Amniotic stem cell (primary cell): ENCODE measurements at regions not wholly inside any gene's neighbourhood (a gene's known extent, or its start where the extent isn't known, plus 50 kb on each side); places are given as distances from the start of the nearest gene placed in this dataset.

Source experiments
- DNase-seq: peaks from one replicate; lab custom pipeline; 2025; lab: John Stamatoyannopoulos, UW

DNA sequence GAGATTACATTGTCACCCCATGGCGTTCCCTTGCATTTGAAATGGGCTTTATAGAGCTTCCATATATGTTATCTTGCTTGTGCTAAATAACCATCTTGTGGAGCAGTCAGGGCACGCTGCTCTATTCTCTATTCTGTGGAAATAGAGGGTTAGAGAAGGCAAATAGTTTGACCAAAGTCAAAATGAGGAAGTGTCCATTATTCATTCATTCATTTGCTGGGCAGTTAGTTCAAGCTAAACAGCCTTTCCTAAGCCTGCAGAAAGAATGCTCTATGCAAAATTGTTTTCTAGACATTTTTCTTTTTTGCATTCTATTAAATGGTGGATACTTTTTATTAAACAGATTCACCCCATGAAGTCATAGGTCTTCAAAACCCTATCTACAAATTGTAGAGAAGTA, 67.8 kb upstream of the ELAC2 start:
- DNase-seq: no peak

DNA sequence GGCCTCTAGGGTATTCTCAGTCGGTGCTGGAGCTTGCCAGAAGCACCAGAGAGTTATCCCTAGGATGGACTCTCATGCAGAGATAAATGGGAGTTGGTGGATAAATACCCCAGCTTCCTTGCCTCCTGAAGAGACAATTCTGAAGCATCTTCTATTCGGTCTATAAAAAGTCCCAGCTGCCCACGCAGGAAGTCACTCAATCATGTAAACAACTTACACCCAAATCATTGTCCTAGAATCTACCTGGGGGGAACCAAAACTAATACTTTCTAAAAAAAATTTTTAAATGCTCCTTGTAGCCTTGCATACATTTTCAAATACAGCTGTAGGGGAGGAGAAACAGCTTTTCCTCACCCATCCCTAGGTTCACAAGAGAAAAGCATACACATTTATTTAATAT, 66.6 kb upstream of the ELAC2 start:
- DNase-seq: no peak

DNA sequence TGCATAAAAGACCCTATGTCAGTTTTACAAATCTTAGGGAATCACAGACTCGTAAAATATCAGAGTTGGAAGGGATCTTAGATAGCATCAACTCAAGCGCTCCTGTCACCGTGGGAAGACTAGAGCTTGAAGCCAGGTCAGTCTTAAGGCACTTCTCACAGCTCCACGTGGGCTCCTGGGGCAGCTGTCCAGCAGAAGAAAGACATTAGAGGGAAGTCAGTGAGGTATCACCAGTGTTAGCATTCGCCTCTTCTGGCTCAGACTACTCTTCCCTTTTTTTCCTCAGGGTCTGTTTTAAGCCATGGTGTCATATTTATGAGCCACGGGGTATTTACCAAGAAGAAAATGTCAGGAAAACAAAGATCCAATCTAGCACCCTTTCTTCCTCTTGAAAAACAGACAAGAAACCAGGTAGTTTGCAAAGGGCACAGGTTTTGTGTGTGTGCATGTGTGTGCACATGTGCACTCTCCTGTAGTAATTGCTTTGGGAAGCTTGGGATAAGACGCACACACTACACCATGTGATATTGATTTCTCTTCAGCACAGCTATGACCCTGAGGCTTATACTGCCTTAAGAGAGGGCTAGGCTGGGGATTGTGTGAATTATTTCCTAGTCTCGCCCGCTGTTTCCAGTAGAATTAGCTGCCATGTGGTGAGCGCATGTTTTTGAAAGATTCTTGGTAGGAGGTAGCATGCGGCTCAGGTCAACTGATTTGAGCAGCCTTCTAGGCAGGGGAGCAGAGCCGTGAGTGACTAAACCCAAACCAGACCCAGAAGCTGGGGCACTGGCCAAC, 61.0 kb upstream of the ELAC2 start:
- no peak for DNase-seq

DNA sequence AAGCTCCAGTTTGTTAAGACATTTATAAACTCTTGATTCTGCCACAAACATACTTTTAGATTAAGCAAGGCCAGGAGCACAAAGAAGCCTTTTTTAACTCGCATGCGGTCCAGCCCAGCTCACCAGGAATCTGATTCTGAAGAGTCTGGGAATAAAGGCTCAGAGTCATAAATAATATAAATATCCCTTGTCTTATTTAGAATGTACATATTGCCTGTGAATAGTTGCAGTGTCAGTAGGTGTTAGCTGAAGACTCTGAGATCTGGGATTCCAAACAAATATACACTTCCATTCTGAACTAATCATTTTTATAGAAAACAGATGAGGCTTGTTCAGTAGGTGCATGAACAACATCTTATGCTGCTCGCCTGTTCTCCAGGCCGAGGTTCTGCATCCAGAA, 59.1 kb upstream of the ELAC2 start:
- no peak for DNase-seq

DNA sequence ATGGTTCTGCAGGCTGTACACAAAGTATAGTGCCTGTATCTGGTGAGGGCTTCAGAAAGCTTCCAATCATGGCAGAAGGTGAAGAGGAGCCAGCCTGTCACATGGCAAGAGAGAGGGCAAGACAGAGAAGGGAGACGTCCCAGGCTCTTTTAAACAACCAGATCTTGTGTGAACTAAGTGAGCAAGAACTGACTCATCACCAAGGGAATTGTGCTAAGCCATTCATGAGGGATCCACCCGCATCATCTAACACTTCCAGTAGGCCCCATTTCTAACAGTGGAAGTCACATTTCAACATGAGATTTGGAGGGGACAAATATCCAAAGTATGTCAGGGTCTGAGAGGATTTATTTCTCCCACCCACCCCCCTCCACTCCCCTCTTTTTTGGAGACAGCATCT, 56.2 kb upstream of the ELAC2 start:
- no peak for DNase-seq

GRCh38 chr17:13073018-13073417, 55.2 kb upstream of the ELAC2 start:
- DNase-seq: no peak

- DNase-seq: no peak
Measured at GRCh38 chr17:13070732-13071131, 52.9 kb upstream of the ELAC2 start.

DNA sequence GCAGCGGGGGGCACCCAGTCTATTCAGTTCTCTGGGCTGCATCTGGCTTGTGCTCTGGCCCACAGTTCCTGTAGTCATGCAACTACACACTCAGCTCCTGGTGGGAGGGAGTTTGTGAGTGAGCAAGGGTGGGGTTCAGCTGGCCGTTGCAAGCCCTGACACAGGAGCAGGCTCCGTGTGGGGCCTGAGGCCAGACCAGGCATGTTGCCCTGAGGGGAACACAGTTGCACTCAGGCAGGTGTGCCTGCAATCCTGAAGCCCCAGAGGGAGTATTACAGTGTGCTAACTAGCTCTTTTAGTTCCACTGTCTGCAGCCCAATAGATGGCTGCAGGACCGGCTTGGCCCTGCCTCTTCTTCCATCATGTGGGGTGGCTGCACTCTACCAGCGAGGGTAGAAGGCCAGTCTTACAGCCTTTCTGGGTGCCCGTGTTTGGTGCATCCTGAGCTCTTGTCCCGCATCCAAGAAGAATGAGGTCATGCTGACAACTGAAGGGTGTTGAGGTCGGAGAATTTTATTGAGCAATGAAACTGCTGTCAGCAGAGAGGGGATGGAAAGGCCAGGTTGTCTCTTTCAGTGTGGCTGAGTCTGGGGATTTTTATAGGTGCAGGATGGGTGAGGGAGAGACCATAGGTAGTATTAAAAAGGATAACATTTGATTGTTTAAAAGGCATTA, 49.9 kb upstream of the ELAC2 start:
- DNase-seq: no peak
